ENCODE measurements at regions not wholly inside any gene's neighbourhood (a gene's known extent, or its start where the extent isn't known, plus 50 kb on each side); places are given as distances from the start of the nearest gene placed in this dataset.

GRCh38 chr13:80798576-80799133 lies 457.7 kb upstream of the SPRY2 start:
- TF ChIP-seq EZH2 (IDR thresholded peaks at IDR 0.05): no peak
- no peak for TF ChIP-seq POLR2AphosphoS5 (IDR thresholded peaks at IDR 0.05; ENCODE audit: borderline replicate concordance, low read depth, low read length)

All from SK-N-MC (cell line).